ENCODE measurements at regions not wholly inside any gene's neighbourhood (a gene's known extent, or its start where the extent isn't known, plus 50 kb on each side); places are given as distances from the start of the nearest gene placed in this dataset.

GRCh38 chr6:92806254-92806653 is 613.1 kb downstream of the EPHA7 start:
- DNase-seq, result no peak

- no peak for DNase-seq
Measured at GRCh38 chr6:92791403-92791802, 628.0 kb downstream of the EPHA7 start.

- DNase-seq, result no peak
Measured at GRCh38 chr6:92790381-92790780, 629.0 kb downstream of the EPHA7 start.

- no peak for DNase-seq
Measured at GRCh38 chr6:92784235-92784634, 635.1 kb downstream of the EPHA7 start.

- peak in 1 of 2 experiments; percentile 39 for DNase-seq
Measured at GRCh38 chr6:92779746-92780145, 639.6 kb downstream of the EPHA7 start.

GRCh38 chr6:92777146-92777740 is 642.1 kb downstream of the EPHA7 start:
- DNase-seq, result peak in 1 of 2 experiments; percentile 44

GRCh38 chr6:92770540-92770939 is 648.8 kb downstream of the EPHA7 start:
- no peak for DNase-seq

- DNase-seq, result no peak
Measured at GRCh38 chr6:92767101-92767500, 652.3 kb downstream of the EPHA7 start.

- no peak for DNase-seq
Measured at GRCh38 chr6:92763680-92764079, 655.7 kb downstream of the EPHA7 start.

- no peak for DNase-seq
Measured at GRCh38 chr6:92763274-92763584, 656.1 kb downstream of the EPHA7 start.

GRCh38 chr6:92762443-92763273 is 656.7 kb downstream of the EPHA7 start:
- DNase-seq, result no peak

GRCh38 chr6:92759178-92759577 is 660.2 kb downstream of the EPHA7 start:
- no peak for DNase-seq

GRCh38 chr6:92757925-92758324 is 661.4 kb downstream of the EPHA7 start:
- no peak for DNase-seq

- DNase-seq, result no peak
Measured at GRCh38 chr6:92756912-92757311, 662.4 kb downstream of the EPHA7 start.

GRCh38 chr6:92753956-92754355 is 665.4 kb downstream of the EPHA7 start:
- DNase-seq, result no peak

- no peak for DNase-seq
Measured at GRCh38 chr6:92752114-92752513, 667.2 kb downstream of the EPHA7 start.

GRCh38 chr6:92748131-92748530 is 671.2 kb downstream of the EPHA7 start:
- DNase-seq, result no peak

GRCh38 chr6:92737983-92738382 is 681.4 kb downstream of the EPHA7 start:
- no peak for DNase-seq

GRCh38 chr6:92723390-92723931 is 695.9 kb downstream of the EPHA7 start:
- DNase-seq, result no peak

- DNase-seq, result no peak
Measured at GRCh38 chr6:92719773-92720172, 699.6 kb downstream of the EPHA7 start.

- no peak for DNase-seq
Measured at GRCh38 chr6:92716638-92717037, 702.7 kb downstream of the EPHA7 start.

GRCh38 chr6:92715991-92716390 is 703.4 kb downstream of the EPHA7 start:
- DNase-seq, result no peak

- DNase-seq, result peak; percentile 1 to 58
Measured at GRCh38 chr6:92714346-92714745, 705.0 kb downstream of the EPHA7 start.

- no peak for DNase-seq
Measured at GRCh38 chr6:92710048-92710447, 709.3 kb downstream of the EPHA7 start.

- no peak for DNase-seq
Measured at GRCh38 chr6:92708945-92709344, 710.4 kb downstream of the EPHA7 start.
